Right atrium auricular region (tissue), 2 donors: ENCODE measurements at regions not wholly inside any gene's neighbourhood (a gene's known extent, or its start where the extent isn't known, plus 50 kb on each side); places are given as distances from the start of the nearest gene placed in this dataset.

ENCODE experiments used
- DNase-seq: peaks from one replicate; pipeline ENCODE4 v3.0.0-alpha.2; 2019; ENCODE audit warnings: low spot score
- H3K27ac ChIP-seq, 2 donors: fragments of 200-600 bp; sonication (generic); 1 replicate in 1 of 2; 2 replicates in 1 of 2; pipeline ENCODE4 v1.5.1; 2016 to 2019
- H3K27me3 ChIP-seq, 2 donors: fragments of 200-600 bp; sonication (generic); one replicate each; pipeline versions ENCODE4 v1.5.1 to v1.6.0; 2017 to 2019
- H3K36me3 ChIP-seq: fragments of 200-600 bp; sonication (generic); one replicate; pipeline ENCODE4 v1.5.1; 2016
- H3K4me1 ChIP-seq, 2 donors: fragments of 200-600 bp; sonication (generic); one replicate each; pipeline versions ENCODE4 v1.5.1 to v1.6.0; 2017 to 2019
- H3K4me3 ChIP-seq, 2 donors: fragments of 200-600 bp; sonication (generic); 1 replicate in 1 of 2; 2 replicates in 1 of 2; pipeline ENCODE4 v1.5.1; 2017 to 2019; ENCODE audit warnings: mild to moderate bottlenecking in 1 of 2, moderate library complexity in 1 of 2
- H3K9me3 ChIP-seq, 2 donors: fragments of 200-600 bp; sonication (generic); one replicate each; pipeline ENCODE4 v1.5.1; 2019
- CTCF ChIP-seq, 2 donors: fragments of 200-600 bp; sonication (generic); IDR thresholded peaks; one replicate each; pipeline ENCODE4 v1.5.1; 2019; ENCODE audit warnings: antibody characterized with exemption in 2 of 2

DNA sequence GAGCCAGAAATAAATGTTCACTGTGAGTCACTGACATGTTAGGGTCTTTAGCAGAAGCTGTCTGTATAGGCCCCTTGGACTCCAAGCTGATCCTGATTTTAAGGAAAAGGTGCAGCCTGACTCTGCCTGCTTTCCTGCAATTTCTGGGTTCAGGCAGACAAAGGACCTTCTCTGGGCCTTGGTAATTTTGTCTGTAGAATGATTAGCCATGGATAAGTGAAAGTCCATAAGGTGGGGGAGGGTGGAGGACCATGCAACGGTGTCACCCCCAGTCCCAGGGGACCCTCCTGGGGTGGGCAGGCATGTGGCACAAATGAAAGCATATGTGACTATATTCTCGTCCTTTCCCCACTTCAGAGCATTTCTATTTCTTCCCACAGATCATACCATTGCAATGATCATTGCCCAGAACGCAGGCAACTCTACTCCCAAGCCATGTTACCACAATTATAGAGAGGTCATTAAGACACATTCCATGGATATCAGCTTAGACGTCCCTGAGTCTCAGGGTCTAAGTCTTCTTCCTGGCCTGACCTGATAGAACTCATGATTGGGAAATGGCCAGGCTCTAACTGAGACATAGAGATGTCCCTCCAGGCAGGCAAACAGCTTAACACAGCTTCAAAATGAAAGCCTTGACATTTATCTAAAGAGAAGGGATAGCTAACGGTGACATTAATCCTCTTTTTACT, 157.9 kb upstream of the ALDH1B1 start:
- H3K4me3 ChIP-seq = no peak overlapping the region
- DNase-seq = no peak
- H3K27me3 ChIP-seq = no peaks in the 10 kb centered on the region
- H3K4me1 ChIP-seq = no peaks in the 10 kb centered on the region
- H3K27ac ChIP-seq = no peak overlapping the region
- H3K9me3 ChIP-seq = no peaks in the 10 kb centered on the region
- no peak for TF ChIP-seq CTCF (IDR thresholded peaks at IDR 0.05)
- H3K36me3 ChIP-seq = no peaks in the 10 kb centered on the region

DNA sequence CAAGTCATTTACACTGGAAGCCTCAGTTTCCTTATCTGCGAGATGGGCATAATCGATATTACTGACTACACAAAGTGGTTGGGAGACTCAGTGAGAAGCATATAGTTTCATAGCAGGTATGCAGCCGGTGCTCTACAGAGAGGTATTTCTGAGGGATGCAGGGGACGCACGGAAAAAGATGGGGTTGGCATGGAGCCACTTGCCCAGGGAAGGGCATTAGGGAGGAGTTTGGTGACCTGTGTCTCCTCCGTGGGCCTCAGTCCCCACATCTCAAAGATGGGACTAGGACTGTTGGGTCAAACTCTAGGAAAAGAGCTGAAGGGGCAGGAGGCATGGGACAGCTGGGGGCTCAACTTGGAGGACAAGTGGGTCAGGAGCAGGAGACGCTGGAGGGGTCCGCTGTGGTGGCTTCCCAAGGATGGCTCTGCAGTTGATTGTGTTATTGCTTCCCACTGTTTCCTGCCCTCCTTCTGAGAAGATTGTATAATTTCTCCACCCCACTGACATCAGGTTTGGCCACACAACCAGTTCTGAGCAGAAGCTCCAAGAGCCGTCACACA, 158.6 kb upstream of the ALDH1B1 start:
- Histone ChIP-seq H3K9me3 (no peaks in the 10 kb centered on the region), H3K27me3 (no peaks in the 10 kb centered on the region), H3K36me3 (no peaks in the 10 kb centered on the region), H3K4me3 (no peak overlapping the region), H3K27ac (no peak overlapping the region), H3K4me1 (no peaks in the 10 kb centered on the region)
- no peak for DNase-seq
- TF ChIP-seq CTCF (IDR thresholded peaks at IDR 0.05) = no peak

- no peaks in the 10 kb centered on the region for H3K27me3 ChIP-seq
Measured at GRCh38 chr9:38233343-38233742, 159.2 kb upstream of the ALDH1B1 start.

GRCh38 chr9:38232895-38233294, 159.6 kb upstream of the ALDH1B1 start:
- DNase-seq = no peak
- no peaks in the 10 kb centered on the region for H3K27me3 ChIP-seq
- no peak for TF ChIP-seq CTCF (IDR thresholded peaks at IDR 0.05)

More at GRCh38 chr9:38233343-38233742, 159.2 kb upstream of the ALDH1B1 start:
- Histone ChIP-seq H3K36me3 (no peaks in the 10 kb centered on the region), H3K4me3 (no peak overlapping the region), H3K27ac (no peak overlapping the region), H3K9me3 (no peaks in the 10 kb centered on the region), H3K4me1 (no peaks in the 10 kb centered on the region)
- no peak for DNase-seq
- TF ChIP-seq CTCF (IDR thresholded peaks at IDR 0.05) = no peak

GRCh38 chr9:38229504-38230155, 160.6 kb upstream of the SHB start:
- Histone ChIP-seq H3K36me3 (no peaks in the 10 kb centered on the region), H3K27ac (no peak overlapping the region), H3K27me3 (no peaks in the 10 kb centered on the region), H3K9me3 (no peaks in the 10 kb centered on the region), H3K4me1 (peaks cover 0 to 15% of the 10 kb centered on the region in 2 donors), H3K4me3 (no peak overlapping the region)
- TF ChIP-seq CTCF (IDR thresholded peaks at IDR 0.05) = no peak
- DNase-seq = no peak

More at GRCh38 chr9:38232895-38233294, 159.6 kb upstream of the ALDH1B1 start:
- no peak overlapping the region for H3K27ac ChIP-seq
- no peaks in the 10 kb centered on the region for H3K9me3 ChIP-seq
- no peaks in the 10 kb centered on the region for H3K36me3 ChIP-seq
- H3K4me1 ChIP-seq = no peaks in the 10 kb centered on the region
- no peak overlapping the region for H3K4me3 ChIP-seq
